Testis (tissue), 2 donors: ENCODE measurements at regions not wholly inside any gene's neighbourhood (a gene's known extent, or its start where the extent isn't known, plus 50 kb on each side); places are given as distances from the start of the nearest gene placed in this dataset.

ENCODE experiments used
- DNase-seq: peaks from one replicate; pipeline ENCODE4 v3.0.0-alpha.2; 2019
- H3K27ac ChIP-seq, 2 donors: fragments of 200-600 bp; sonication (generic); one replicate each; pipeline ENCODE4 v1.5.1; 2019
- H3K27me3 ChIP-seq: fragments of 200-600 bp; sonication (generic); one replicate; pipeline ENCODE4 v1.5.1; 2019
- H3K36me3 ChIP-seq: fragments of 200-600 bp; sonication (generic); one replicate; pipeline ENCODE4 v1.5.1; 2017; ENCODE audit warnings: low read depth; ENCODE audit errors: missing control alignments
- H3K4me1 ChIP-seq: fragments of 200-600 bp; sonication (generic); one replicate; pipeline ENCODE4 v1.5.1; 2019
- H3K4me3 ChIP-seq, 2 donors: fragments of 200-600 bp; sonication (generic); one replicate each; pipeline ENCODE4 v1.5.1; 2017 to 2019
- H3K9me3 ChIP-seq: fragments of 200-600 bp; sonication (generic); one replicate; pipeline ENCODE4 v1.5.1; 2017
- POLR2A ChIP-seq: fragments of 450-650 bp; IDR thresholded peaks from one replicate; pipeline ENCODE4 v1.6.1; 2017; ENCODE audit warnings: antibody characterized with exemption, mild to moderate bottlenecking, moderate library complexity
- WGBS, 2 donors: methylation state at CpG; one replicate each; pipeline ENCODE4 v1.1.5; 2018; 5-methylcytosine and 5-hydroxymethylcytosine counted together
- intact Hi-C: fragments of 100-400 bp; cut with DNase I; formaldehyde crosslinking; loops from one replicate; pipeline ENCODE4 v1.15.1; 2023; ENCODE audit warnings: low total_unique reads
- TF ChIP-seq, protein P1 (sequence below), 3 experiments: fragments of 450-650 bp in 2 of 3; fragments of 200-600 bp in 1 of 3; sonication (generic) in 1 of 3; IDR thresholded peaks; one replicate each; pipeline ENCODE4 v1.5.1; 2016 to 2019; ENCODE audit warnings: antibody characterized with exemption in 3 of 3, mild to moderate bottlenecking in 2 of 3, moderate library complexity in 1 of 3

- intact Hi-C loops = no loop called here
- Histone ChIP-seq H3K4me3 (no peak overlapping the region), H3K9me3 (no peaks in the 10 kb centered on the region), H3K27ac (no peak overlapping the region), H3K4me1 (no peaks in the 10 kb centered on the region), H3K27me3 (no peaks in the 10 kb centered on the region), H3K36me3 (no peaks in the 10 kb centered on the region)
- TF ChIP-seq, protein P1, sequence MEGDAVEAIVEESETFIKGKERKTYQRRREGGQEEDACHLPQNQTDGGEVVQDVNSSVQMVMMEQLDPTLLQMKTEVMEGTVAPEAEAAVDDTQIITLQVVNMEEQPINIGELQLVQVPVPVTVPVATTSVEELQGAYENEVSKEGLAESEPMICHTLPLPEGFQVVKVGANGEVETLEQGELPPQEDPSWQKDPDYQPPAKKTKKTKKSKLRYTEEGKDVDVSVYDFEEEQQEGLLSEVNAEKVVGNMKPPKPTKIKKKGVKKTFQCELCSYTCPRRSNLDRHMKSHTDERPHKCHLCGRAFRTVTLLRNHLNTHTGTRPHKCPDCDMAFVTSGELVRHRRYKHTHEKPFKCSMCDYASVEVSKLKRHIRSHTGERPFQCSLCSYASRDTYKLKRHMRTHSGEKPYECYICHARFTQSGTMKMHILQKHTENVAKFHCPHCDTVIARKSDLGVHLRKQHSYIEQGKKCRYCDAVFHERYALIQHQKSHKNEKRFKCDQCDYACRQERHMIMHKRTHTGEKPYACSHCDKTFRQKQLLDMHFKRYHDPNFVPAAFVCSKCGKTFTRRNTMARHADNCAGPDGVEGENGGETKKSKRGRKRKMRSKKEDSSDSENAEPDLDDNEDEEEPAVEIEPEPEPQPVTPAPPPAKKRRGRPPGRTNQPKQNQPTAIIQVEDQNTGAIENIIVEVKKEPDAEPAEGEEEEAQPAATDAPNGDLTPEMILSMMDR (IDR thresholded peaks at IDR 0.05) = no peak
- TF ChIP-seq POLR2A = no peak
- 84 to 92% methylated on average over 4 of the region's 4 CpGs for WGBS, 2 donors
- no peak for DNase-seq
These were observed 188.1 kb downstream of the SLITRK5 start for GRCh38 chr13:87859261-87859660.

- H3K4me3 ChIP-seq = no peak overlapping the region
- TF ChIP-seq, protein P1 (IDR thresholded peaks at IDR 0.05) = no peak
- H3K4me1 ChIP-seq = no peaks in the 10 kb centered on the region
- intact Hi-C loops = no loop called here
- H3K36me3 ChIP-seq = no peaks in the 10 kb centered on the region
- 54 to 58% methylated on average over 3 of the region's 3 CpGs for WGBS, 2 donors
- H3K27ac ChIP-seq = no peak overlapping the region
- H3K27me3 ChIP-seq = no peaks in the 10 kb centered on the region
- DNase-seq = no peak
- H3K9me3 ChIP-seq = no peaks in the 10 kb centered on the region
These were observed 196.3 kb downstream of the SLITRK5 start for GRCh38 chr13:87867426-87867825.

GRCh38 chr13:87868731-87869130 lies 197.6 kb downstream of the SLITRK5 start:
- DNase-seq = no peak
- Histone ChIP-seq H3K27me3 (no peaks in the 10 kb centered on the region), H3K4me1 (no peaks in the 10 kb centered on the region), H3K4me3 (no peak overlapping the region), H3K36me3 (no peaks in the 10 kb centered on the region), H3K9me3 (no peaks in the 10 kb centered on the region), H3K27ac (no peak overlapping the region)
- intact Hi-C loops = no loop called here
- WGBS, 2 donors = 80 to 92% methylated on average over 2 of the region's 2 CpGs
- TF ChIP-seq POLR2A = no peak
- TF ChIP-seq, protein P1 (IDR thresholded peaks at IDR 0.05) = no peak

DNA sequence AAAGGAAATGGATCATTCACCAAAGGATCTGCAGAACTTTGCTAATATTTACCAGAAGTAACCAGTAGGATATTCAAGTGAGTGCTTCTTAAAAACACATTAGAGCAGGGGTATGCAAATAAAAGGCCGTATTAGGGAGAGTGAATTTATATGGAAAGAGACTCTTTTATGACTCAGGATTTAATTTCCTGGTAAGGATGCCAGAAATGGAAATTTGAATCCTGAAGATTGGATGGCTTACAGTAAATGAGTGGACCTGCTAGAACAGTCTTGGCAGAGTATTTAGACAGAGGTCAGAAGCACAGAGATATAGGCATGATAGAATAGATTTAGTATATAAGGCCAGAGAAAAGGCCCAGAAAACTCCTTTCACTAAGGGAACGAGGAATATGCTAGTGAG lies 201.6 kb downstream of the SLITRK5 start:
- no peaks in the 10 kb centered on the region for H3K9me3 ChIP-seq
- no peaks in the 10 kb centered on the region for H3K36me3 ChIP-seq
- H3K27me3 ChIP-seq = no peaks in the 10 kb centered on the region
- intact Hi-C loops = no loop called here
- TF ChIP-seq, protein P1 (IDR thresholded peaks at IDR 0.05) = no peak
- TF ChIP-seq POLR2A = no peak
- H3K4me3 ChIP-seq = no peak overlapping the region
- H3K27ac ChIP-seq = no peak overlapping the region
- WGBS, 2 donors = 78 to 90% methylated on average over 2 of the region's 2 CpGs
- no peaks in the 10 kb centered on the region for H3K4me1 ChIP-seq
- no peak for DNase-seq

GRCh38 chr13:87877477-87877876 lies 206.3 kb downstream of the SLITRK5 start:
- Histone ChIP-seq H3K27ac (no peak overlapping the region), H3K4me3 (no peak overlapping the region), H3K9me3 (no peaks in the 10 kb centered on the region), H3K4me1 (no peaks in the 10 kb centered on the region), H3K27me3 (no peaks in the 10 kb centered on the region), H3K36me3 (no peaks in the 10 kb centered on the region)
- WGBS, 2 donors = 35 to 43% methylated on average over 2 of the region's 2 CpGs
- no peak for DNase-seq
- intact Hi-C loops = no loop called here
- TF ChIP-seq, protein P1 (IDR thresholded peaks at IDR 0.05) = no peak
- TF ChIP-seq POLR2A = no peak
